ENCODE measurements at regions not wholly inside any gene's neighbourhood (a gene's known extent, or its start where the extent isn't known, plus 50 kb on each side); places are given as distances from the start of the nearest gene placed in this dataset.

- intact Hi-C loops (cut with DNase I, micrococcal nuclease), result loop anchor here in 1 of 2 donors (10.0 kb wide), 1 partner anchor 108 kb away; no protein-coding TSS in a partner anchor
- ATAC-seq, result no peak
- DNase-seq, result no peak
- Histone ChIP-seq H3K4me3 (no peak overlapping the region), H3K4me1 (ENCODE audit: low read depth) (peaks cover 25% of the 10 kb centered on the region), H3K36me3 (ENCODE audit: low read depth) (no peaks in the 10 kb centered on the region), H3K9me3 (no peaks in the 10 kb centered on the region)
- TF ChIP-seq CTCF (IDR thresholded peaks at IDR 0.05), result no peak
These were observed 55.9 kb upstream of the SNX9 start for GRCh38 chr6:157766901-157767774.

GRCh38 chr6:157767775-157768156 is 55.3 kb upstream of the SNX9 start:
- ATAC-seq, result no peak
- intact Hi-C loops (cut with DNase I, micrococcal nuclease), result loop anchor here in 1 of 2 donors (10.0 kb wide), 1 partner anchor 107 kb away; no protein-coding TSS in a partner anchor
- Histone ChIP-seq H3K4me1 (ENCODE audit: low read depth) (peaks cover 22% of the 10 kb centered on the region), H3K36me3 (ENCODE audit: low read depth) (no peaks in the 10 kb centered on the region), H3K9me3 (no peaks in the 10 kb centered on the region), H3K4me3 (no peak overlapping the region)
- TF ChIP-seq CTCF (IDR thresholded peaks at IDR 0.05), result no peak
- no peak for DNase-seq

- no peak for TF ChIP-seq CTCF (IDR thresholded peaks at IDR 0.05)
- intact Hi-C loops (cut with DNase I, micrococcal nuclease), result loop anchor here in 1 of 2 donors (10.0 kb wide), 1 partner anchor 106 kb away; no protein-coding TSS in a partner anchor
- DNase-seq (no peak), ATAC-seq (no peak)
- H3K4me1 ChIP-seq (ENCODE audit: low read depth), result peaks cover 19% of the 10 kb centered on the region
- H3K4me3 ChIP-seq, result no peak overlapping the region
- H3K9me3 ChIP-seq, result no peaks in the 10 kb centered on the region
- H3K36me3 ChIP-seq (ENCODE audit: low read depth), result no peaks in the 10 kb centered on the region
These were observed 54.7 kb upstream of the SNX9 start for GRCh38 chr6:157768304-157768703.

- DNase-seq (no peak), ATAC-seq (no peak)
- TF ChIP-seq CTCF (IDR thresholded peaks at IDR 0.05), result no peak
- Histone ChIP-seq H3K9me3 (no peaks in the 10 kb centered on the region), H3K4me1 (ENCODE audit: low read depth) (peaks cover 12% of the 10 kb centered on the region), H3K4me3 (no peak overlapping the region), H3K36me3 (ENCODE audit: low read depth) (no peaks in the 10 kb centered on the region)
- intact Hi-C loops (cut with DNase I, micrococcal nuclease), result loop anchor here in 1 of 2 donors (10.0 kb wide), 1 partner anchor 106 kb away; no protein-coding TSS in a partner anchor
These were observed 54.0 kb upstream of the SNX9 start for GRCh38 chr6:157768863-157769551.

GRCh38 chr6:157769776-157770426 is 53.1 kb upstream of the SNX9 start:
- no peak overlapping the region for H3K4me3 ChIP-seq
- intact Hi-C loops (cut with DNase I, micrococcal nuclease), result loop anchor here in 1 of 2 donors (10.0 kb wide), 1 partner anchor 105 kb away; no protein-coding TSS in a partner anchor

More at GRCh38 chr6:157769776-157770426, 53.1 kb upstream of the SNX9 start:
- TF ChIP-seq CTCF (IDR thresholded peaks at IDR 0.05), result no peak
- no peaks in the 10 kb centered on the region for H3K36me3 ChIP-seq (ENCODE audit: low read depth)
- H3K9me3 ChIP-seq, result no peaks in the 10 kb centered on the region
- ATAC-seq, result no peak
- no peak for DNase-seq
- H3K4me1 ChIP-seq (ENCODE audit: low read depth), result peaks cover 3% of the 10 kb centered on the region

All from mucosa of descending colon (tissue), 3 donors.